CD14-positive monocyte (primary cell): ENCODE measurements at regions not wholly inside any gene's neighbourhood (a gene's known extent, or its start where the extent isn't known, plus 50 kb on each side); places are given as distances from the start of the nearest gene placed in this dataset.

ENCODE experiments used
- DNase-seq, 3 donors: peaks; one replicate each; pipeline ENCODE4 v3.0.0-alpha.2; 2011 to 2022
- H2AFZ ChIP-seq: 2 replicates; pipeline ENCODE4 v1.6.0; 2012; ENCODE audit warnings: mild to moderate bottlenecking, low read depth, low read length, inconsistent platforms; ENCODE audit not compliant: insufficient read depth, poor library complexity, severe bottlenecking
- H3K27ac ChIP-seq, 2 donors: 1 replicate in 1 of 2; 2 replicates in 1 of 2; pipeline ENCODE4 v1.5.1; 2012 to 2013; ENCODE audit warnings: low read length in 2 of 2, control low read depth in 1 of 2, inconsistent platforms in 1 of 2, low read depth in 1 of 2, mild to moderate bottlenecking in 1 of 2
- H3K27me3 ChIP-seq, 2 donors: one replicate each; pipeline versions ENCODE4 v1.6.0 to v1.6.1; 2011 to 2013; ENCODE audit warnings: low read length in 2 of 2; ENCODE audit not compliant: control insufficient read depth in 2 of 2, insufficient read depth in 2 of 2
- H3K36me3 ChIP-seq, 2 donors: replicated peaks in 1 of 2; 1 replicate in 1 of 2; 2 replicates in 1 of 2; pipeline versions ENCODE4 v1.5.1 to v1.6.1; 2012 to 2013; ENCODE audit warnings: low read length in 2 of 2, control low read depth in 1 of 2, inconsistent platforms in 1 of 2, mild to moderate bottlenecking in 1 of 2; ENCODE audit not compliant: insufficient read depth in 2 of 2, control insufficient read depth in 1 of 2
- H3K4me1 ChIP-seq, 2 donors: 1 replicate in 1 of 2; 2 replicates in 1 of 2; pipeline versions ENCODE4 v1.5.1 to v1.6.1; 2012 to 2013; ENCODE audit warnings: low read length in 2 of 2, control low read depth in 1 of 2, inconsistent platforms in 1 of 2, mild to moderate bottlenecking in 1 of 2, moderate library complexity in 1 of 2; ENCODE audit not compliant: insufficient read depth in 2 of 2, control insufficient read depth in 1 of 2
- H3K4me2 ChIP-seq: replicated peaks from 2 replicates; pipeline ENCODE3; 2012; ENCODE audit warnings: low read length, moderate library complexity, mild to moderate bottlenecking; ENCODE audit not compliant: poor library complexity, severe bottlenecking; ENCODE audit errors: extremely low read depth
- H3K4me3 ChIP-seq, 3 experiments: fragments of 200-600 bp in 1 of 3; sonication (generic) in 1 of 3; replicated peaks in 1 of 3; 1 replicate in 2 of 3; 2 replicates in 1 of 3; pipeline ENCODE4 v1.5.1; 2011 to 2013; ENCODE audit warnings: low read length in 3 of 3, mild to moderate bottlenecking in 3 of 3, control low read depth in 2 of 3, low read depth in 2 of 3, inconsistent platforms in 1 of 3, moderate library complexity in 1 of 3
- H3K79me2 ChIP-seq: 2 replicates; pipeline ENCODE4 v1.6.0; 2012; ENCODE audit warnings: mild to moderate bottlenecking, control low read depth, inconsistent platforms, low read length, moderate library complexity; ENCODE audit not compliant: insufficient read depth
- H3K9ac ChIP-seq: 2 replicates; pipeline ENCODE4 v1.6.0; 2017; ENCODE audit warnings: low read length, mild to moderate bottlenecking; ENCODE audit not compliant: insufficient read depth, poor library complexity, severe bottlenecking
- H3K9me3 ChIP-seq, 2 donors: replicated peaks in 1 of 2; 1 replicate in 1 of 2; 2 replicates in 1 of 2; pipeline versions ENCODE4 v1.5.1 to v1.6.1; 2012 to 2013; ENCODE audit warnings: low read length in 2 of 2, control low read depth in 1 of 2; ENCODE audit not compliant: control insufficient read depth in 1 of 2, insufficient read depth in 1 of 2
- H4K20me1 ChIP-seq: 2 replicates; pipeline ENCODE4 v1.6.0; 2012; ENCODE audit warnings: mild to moderate bottlenecking, low read length, control low read depth, moderate library complexity; ENCODE audit not compliant: insufficient read depth
- H3K27ac Mint-ChIP-seq, 7 donors: one replicate each; pipeline ENCODE4 v1.8.0; 2020; ENCODE audit warnings: mild to moderate bottlenecking in 7 of 7, mixed read lengths in 7 of 7, moderate library complexity in 6 of 7, inconsistent platforms in 2 of 7
- H3K27me3 Mint-ChIP-seq, 3 donors: one replicate each; pipeline ENCODE4 v1.8.0; 2021 to 2022; ENCODE audit warnings: low read depth in 3 of 3, mild to moderate bottlenecking in 3 of 3, mixed read lengths in 3 of 3, moderate library complexity in 3 of 3, inconsistent platforms in 1 of 3
- H3K36me3 Mint-ChIP-seq, 2 donors: one replicate each; pipeline ENCODE4 v1.8.0; 2020; ENCODE audit warnings: mixed read lengths in 2 of 2, inconsistent platforms in 1 of 2, mild to moderate bottlenecking in 1 of 2
- H3K4me1 Mint-ChIP-seq: one replicate; pipeline ENCODE4 v1.8.0; 2020; ENCODE audit warnings: mild to moderate bottlenecking, mixed read lengths
- H3K4me3 Mint-ChIP-seq, 2 donors: one replicate each; pipeline ENCODE4 v1.8.0; 2020; ENCODE audit warnings: mild to moderate bottlenecking in 2 of 2, mixed read lengths in 2 of 2, moderate library complexity in 1 of 2
- H3K9me3 Mint-ChIP-seq, 7 donors: one replicate each; pipeline ENCODE4 v1.8.0; 2020 to 2022; ENCODE audit warnings: mixed read lengths in 7 of 7, mild to moderate bottlenecking in 6 of 7, moderate library complexity in 6 of 7, inconsistent platforms in 2 of 7
- WGBS: methylation state at CpG from one replicate; pipeline ENCODE4 v1.1.5; 2013; ENCODE audit warnings: missing lambda C conversion rate; ENCODE audit not compliant: insufficient coverage; 5-methylcytosine and 5-hydroxymethylcytosine counted together
- intact Hi-C, 2 donors: fragments of 100-400 bp; cut with micrococcal nuclease; formaldehyde crosslinking; loops; one replicate each; pipeline versions ENCODE4 v1.15.0 to v1.15.1; 2023
- TF ChIP-seq, protein P1 (sequence below): fragments of 200-600 bp; IDR thresholded peaks from one replicate; pipeline ENCODE4 v1.8.0; 2022; ENCODE audit warnings: antibody characterized with exemption, mild to moderate bottlenecking

DNA sequence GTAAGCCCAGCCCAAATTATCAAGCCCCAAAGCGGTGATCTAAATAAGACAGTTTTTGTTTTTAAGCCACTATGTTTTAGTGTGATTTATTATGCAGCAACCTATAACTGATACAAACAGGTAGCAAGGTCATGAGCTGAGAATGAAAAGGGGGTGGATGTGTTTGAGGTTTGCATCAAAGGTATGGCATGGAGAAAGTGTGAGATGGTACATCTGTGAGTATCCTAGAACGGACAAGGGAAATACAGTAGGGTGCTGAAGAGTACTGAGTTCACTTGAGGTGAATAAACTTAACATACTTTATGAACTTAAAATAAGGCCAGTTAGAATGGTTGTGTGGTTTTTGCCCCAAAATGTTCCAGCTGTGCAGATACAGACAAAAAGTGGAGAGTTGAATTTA is 286.0 kb upstream of the B3GALT2 start:
- Histone ChIP-seq H3K36me3 (no peaks in the 10 kb centered on the region), H3K27me3 (no peaks in the 10 kb centered on the region), H3K4me3 (no peak overlapping the region), H3K27ac (no peak overlapping the region), H3K79me2 (no peaks in the 10 kb centered on the region), H4K20me1 (no peaks in the 10 kb centered on the region), H3K4me2 (no peak overlapping the region), H2AFZ (no peak overlapping the region), H3K9ac (no peak overlapping the region), H3K4me1 (no peaks in the 10 kb centered on the region), H3K9me3 (no peaks in the 10 kb centered on the region)
- intact Hi-C loops: no loop called here
- Mint-ChIP-seq H3K36me3 (no peaks in the 10 kb centered on the region), H3K27ac (no peak overlapping the region), H3K27me3 (peaks cover 0 to 2% (median 0%) of the 10 kb centered on the region in 3 donors), H3K4me3 (no peak overlapping the region), H3K4me1 (no peaks in the 10 kb centered on the region), H3K9me3 (peaks cover 0 to 9% (median 2%) of the 10 kb centered on the region in 7 donors)
- no CpG with 5 or more reads among the region's 2 CpGs for WGBS
- TF ChIP-seq, protein P1, sequence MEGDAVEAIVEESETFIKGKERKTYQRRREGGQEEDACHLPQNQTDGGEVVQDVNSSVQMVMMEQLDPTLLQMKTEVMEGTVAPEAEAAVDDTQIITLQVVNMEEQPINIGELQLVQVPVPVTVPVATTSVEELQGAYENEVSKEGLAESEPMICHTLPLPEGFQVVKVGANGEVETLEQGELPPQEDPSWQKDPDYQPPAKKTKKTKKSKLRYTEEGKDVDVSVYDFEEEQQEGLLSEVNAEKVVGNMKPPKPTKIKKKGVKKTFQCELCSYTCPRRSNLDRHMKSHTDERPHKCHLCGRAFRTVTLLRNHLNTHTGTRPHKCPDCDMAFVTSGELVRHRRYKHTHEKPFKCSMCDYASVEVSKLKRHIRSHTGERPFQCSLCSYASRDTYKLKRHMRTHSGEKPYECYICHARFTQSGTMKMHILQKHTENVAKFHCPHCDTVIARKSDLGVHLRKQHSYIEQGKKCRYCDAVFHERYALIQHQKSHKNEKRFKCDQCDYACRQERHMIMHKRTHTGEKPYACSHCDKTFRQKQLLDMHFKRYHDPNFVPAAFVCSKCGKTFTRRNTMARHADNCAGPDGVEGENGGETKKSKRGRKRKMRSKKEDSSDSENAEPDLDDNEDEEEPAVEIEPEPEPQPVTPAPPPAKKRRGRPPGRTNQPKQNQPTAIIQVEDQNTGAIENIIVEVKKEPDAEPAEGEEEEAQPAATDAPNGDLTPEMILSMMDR: no peak
- no peak for DNase-seq

GRCh38 chr1:193471981-193472380 is 285.6 kb upstream of the B3GALT2 start:
- Histone ChIP-seq H4K20me1 (no peaks in the 10 kb centered on the region), H3K79me2 (no peaks in the 10 kb centered on the region), H3K27me3 (no peaks in the 10 kb centered on the region), H3K27ac (no peak overlapping the region), H3K9ac (no peak overlapping the region), H2AFZ (no peak overlapping the region), H3K4me3 (no peak overlapping the region), H3K4me1 (no peaks in the 10 kb centered on the region), H3K36me3 (no peaks in the 10 kb centered on the region), H3K9me3 (no peaks in the 10 kb centered on the region), H3K4me2 (no peak overlapping the region)
- no peaks in the 10 kb centered on the region for H3K4me1 Mint-ChIP-seq
- DNase-seq: no peak
- no peaks in the 10 kb centered on the region for H3K36me3 Mint-ChIP-seq
- TF ChIP-seq, protein P1: no peak
- peaks cover 0 to 9% (median 2%) of the 10 kb centered on the region in 7 donors for H3K9me3 Mint-ChIP-seq
- H3K4me3 Mint-ChIP-seq: no peak overlapping the region
- H3K27me3 Mint-ChIP-seq: peaks cover 0 to 2% (median 0%) of the 10 kb centered on the region in 3 donors
- intact Hi-C loops: no loop called here
- WGBS: no CpG with 5 or more reads among the region's 2 CpGs
- H3K27ac Mint-ChIP-seq: no peak overlapping the region
